NT2/D1 (cell line): ENCODE measurements at regions not wholly inside any gene's neighbourhood (a gene's known extent, or its start where the extent isn't known, plus 50 kb on each side); places are given as distances from the start of the nearest gene placed in this dataset.
"Not testable (repeated sequence)": the region's sequence is repeated elsewhere in the genome, so short reads cannot be mapped to it uniquely, and the experiment has no call there.

Experiments used
- DNase-seq: peaks from one replicate; pipeline ENCODE4 v3.0.0-alpha.2; 2011; ENCODE audit warnings: low read depth, low spot score
- H3K27me3 ChIP-seq: 2 replicates; pipeline ENCODE4 v1.6.0; 2011; ENCODE audit warnings: mild to moderate bottlenecking; ENCODE audit not compliant: insufficient read length, insufficient read depth
- H3K36me3 ChIP-seq: 2 replicates; pipeline ENCODE4 v1.6.1; 2011; ENCODE audit warnings: mild to moderate bottlenecking, low read length, mixed read lengths; ENCODE audit not compliant: insufficient read depth, insufficient read length
- H3K4me1 ChIP-seq: 2 replicates; pipeline ENCODE4 v1.5.1; 2011; ENCODE audit not compliant: insufficient read depth, insufficient read length
- H3K4me3 ChIP-seq: 2 replicates; pipeline ENCODE4 v1.5.1; 2011; ENCODE audit warnings: low read depth; ENCODE audit not compliant: insufficient read length
- H3K9ac ChIP-seq: 2 replicates; pipeline ENCODE4 v1.6.0; 2011; ENCODE audit warnings: low read depth; ENCODE audit not compliant: insufficient read length
- H3K9me3 ChIP-seq: 2 replicates; pipeline ENCODE4 v1.5.1; 2011; ENCODE audit warnings: mild to moderate bottlenecking, low read length; ENCODE audit not compliant: insufficient read depth
- SUZ12 ChIP-seq: IDR thresholded peaks from 2 replicates; pipeline ENCODE4 v1.6.1; 2011; ENCODE audit not compliant: insufficient read length, insufficient read depth; ENCODE audit errors: extremely low read depth
- YY1 ChIP-seq: IDR thresholded peaks from 2 replicates; pipeline ENCODE4 v1.6.1; 2011; ENCODE audit not compliant: insufficient read length, insufficient read depth
- ZNF274 ChIP-seq: IDR thresholded peaks from 2 replicates; pipeline ENCODE4 v1.6.1; 2011; ENCODE audit warnings: mild to moderate bottlenecking, low read depth, low read length

- DNase-seq, result no peak
- no peak overlapping the region for H3K9ac ChIP-seq
- H3K27me3 ChIP-seq, result peaks cover 27% of the 10 kb centered on the region
- no peaks in the 10 kb centered on the region for H3K9me3 ChIP-seq
- no peak for TF ChIP-seq YY1
- no peak for TF ChIP-seq ZNF274
- no peak for TF ChIP-seq SUZ12
- H3K4me1 ChIP-seq, result no peaks in the 10 kb centered on the region
- no peaks in the 10 kb centered on the region for H3K36me3 ChIP-seq
- no peak overlapping the region for H3K4me3 ChIP-seq
Measured at GRCh38 chr10:93221521-93221920, 147.8 kb downstream of the CYP26A1 start.

GRCh38 chr10:93222211-93222754 is 148.6 kb downstream of the CYP26A1 start:
- H3K36me3 ChIP-seq, result no peaks in the 10 kb centered on the region
- DNase-seq, result no peak
- H3K9me3 ChIP-seq, result no peaks in the 10 kb centered on the region
- TF ChIP-seq YY1, result no peak
- no peak for TF ChIP-seq SUZ12
- TF ChIP-seq ZNF274, result no peak
- no peaks in the 10 kb centered on the region for H3K4me1 ChIP-seq
- H3K4me3 ChIP-seq, result no peak overlapping the region
- H3K27me3 ChIP-seq, result peaks cover 28% of the 10 kb centered on the region
- no peak overlapping the region for H3K9ac ChIP-seq

- H3K9ac ChIP-seq, result no peak overlapping the region
- no peaks in the 10 kb centered on the region for H3K9me3 ChIP-seq
- peaks cover 28% of the 10 kb centered on the region for H3K27me3 ChIP-seq
- TF ChIP-seq ZNF274 (no peak), YY1 (no peak), SUZ12 (no peak)
- no peaks in the 10 kb centered on the region for H3K4me1 ChIP-seq
- DNase-seq, result no peak
- no peak overlapping the region for H3K4me3 ChIP-seq
- no peaks in the 10 kb centered on the region for H3K36me3 ChIP-seq
Measured at GRCh38 chr10:93222876-93223275, 149.2 kb downstream of the CYP26A1 start.

- no peak for DNase-seq
- no peaks in the 10 kb centered on the region for H3K9me3 ChIP-seq
- peaks cover 28% of the 10 kb centered on the region for H3K27me3 ChIP-seq
- no peaks in the 10 kb centered on the region for H3K4me1 ChIP-seq
- no peak overlapping the region for H3K9ac ChIP-seq
- TF ChIP-seq ZNF274, result no peak
- no peak for TF ChIP-seq YY1
- TF ChIP-seq SUZ12, result no peak
- H3K36me3 ChIP-seq, result no peaks in the 10 kb centered on the region
- H3K4me3 ChIP-seq, result no peak overlapping the region
Measured at GRCh38 chr10:93223336-93223735, 149.6 kb downstream of the CYP26A1 start.

GRCh38 chr10:93224005-93224779 is 150.5 kb downstream of the CYP26A1 start:
- DNase-seq, result no peak
- TF ChIP-seq SUZ12, result no peak
- no peak for TF ChIP-seq YY1
- no peak for TF ChIP-seq ZNF274
- Histone ChIP-seq H3K9me3 (no peaks in the 10 kb centered on the region), H3K4me3 (no peak overlapping the region), H3K4me1 (no peaks in the 10 kb centered on the region), H3K27me3 (peaks cover 28% of the 10 kb centered on the region), H3K9ac (no peak overlapping the region), H3K36me3 (no peaks in the 10 kb centered on the region)

- H3K36me3 ChIP-seq, result no peaks in the 10 kb centered on the region
- H3K27me3 ChIP-seq, result peaks cover 28% of the 10 kb centered on the region
- no peak overlapping the region for H3K9ac ChIP-seq
- TF ChIP-seq YY1 (no peak), ZNF274 (no peak)
- DNase-seq, result no peak
- no peaks in the 10 kb centered on the region for H3K9me3 ChIP-seq
- no peaks in the 10 kb centered on the region for H3K4me1 ChIP-seq
- H3K4me3 ChIP-seq, result no peak overlapping the region
Measured at GRCh38 chr10:93225938-93226337, 152.2 kb downstream of the CYP26A1 start.

GRCh38 chr10:93226619-93227018 is 152.9 kb downstream of the CYP26A1 start:
- H3K36me3 ChIP-seq, result no peaks in the 10 kb centered on the region
- H3K9ac ChIP-seq, result no peak overlapping the region
- peaks cover 26% of the 10 kb centered on the region for H3K27me3 ChIP-seq
- TF ChIP-seq YY1, result no peak
- no peak for DNase-seq
- no peak overlapping the region for H3K4me3 ChIP-seq
- H3K9me3 ChIP-seq, result no peaks in the 10 kb centered on the region
- H3K4me1 ChIP-seq, result no peaks in the 10 kb centered on the region

GRCh38 chr10:93230596-93230995 is 156.9 kb downstream of the CYP26A1 start:
- H3K4me3 ChIP-seq, H3K9me3 ChIP-seq, H3K4me1 ChIP-seq, H3K36me3 ChIP-seq, DNase-seq, H3K9ac ChIP-seq: not testable (repeated sequence)
- peaks cover 14% of the 10 kb centered on the region for H3K27me3 ChIP-seq

- not testable (repeated sequence) for H3K4me1 ChIP-seq, H3K9ac ChIP-seq, H3K4me3 ChIP-seq, H3K36me3 ChIP-seq, DNase-seq, H3K9me3 ChIP-seq
- peaks cover 22% of the 10 kb centered on the region for H3K27me3 ChIP-seq
Measured at GRCh38 chr10:93232159-93232558, 158.5 kb downstream of the CYP26A1 start.

GRCh38 chr10:93234940-93235339 is 161.2 kb downstream of the CYP26A1 start:
- H3K36me3 ChIP-seq, DNase-seq, H3K9ac ChIP-seq, H3K4me1 ChIP-seq, H3K9me3 ChIP-seq, H3K4me3 ChIP-seq: not testable (repeated sequence)
- H3K27me3 ChIP-seq, result peaks cover 23% of the 10 kb centered on the region
